HepG2 (cell line): ENCODE measurements at regions not wholly inside any gene's neighbourhood (a gene's known extent, or its start where the extent isn't known, plus 50 kb on each side); places are given as distances from the start of the nearest gene placed in this dataset.

ENCODE experiments used
- ATF7 ChIP-seq, 2 experiments: fragments of 450-650 bp in 1 of 2; sonication (generic) in 1 of 2; formaldehyde crosslinking in 1 of 2; IDR thresholded peaks; 2 replicates each; pipeline versions ENCODE4 v1.4.0 to v1.6.1; 2016 to 2020; ENCODE audit warnings: antibody characterized with exemption in 1 of 2, mild to moderate bottlenecking in 1 of 2, missing genetic modification reagents in 1 of 2
- EHMT2 ChIP-seq: fragments of 200-600 bp; sonication (generic); IDR thresholded peaks from 2 replicates; pipeline ENCODE4 v1.7.0; 2017; ENCODE audit warnings: antibody characterized with exemption, low read depth, low read length, borderline replicate concordance
- FOSL1 ChIP-seq: sonication (generic); formaldehyde crosslinking; IDR thresholded peaks from 2 replicates; pipeline ENCODE4 v1.9.0; 2021; ENCODE audit warnings: missing genetic modification reagents, borderline replicate concordance
- FOXK2 ChIP-seq: fragments of 450-650 bp; IDR thresholded peaks from 2 replicates; pipeline ENCODE4 v1.6.1; 2016
- HDAC2 ChIP-seq: sonication (generic); formaldehyde crosslinking; IDR thresholded peaks from 2 replicates; pipeline ENCODE4 v1.4.0; 2020; ENCODE audit warnings: missing genetic modification reagents
- KDM1A ChIP-seq: IDR thresholded peaks from 2 replicates; pipeline ENCODE4 v1.6.1; 2016; ENCODE audit warnings: missing compliant biosample characterization
- ZNF784 ChIP-seq: sonication (generic); formaldehyde crosslinking; IDR thresholded peaks from 2 replicates; pipeline ENCODE4 v1.5.1; 2020; ENCODE audit warnings: missing genetic modification reagents, mild to moderate bottlenecking, borderline replicate concordance
- TF ChIP-seq, protein P1 (sequence below), 2 experiments: sonication (generic) in 1 of 2; formaldehyde crosslinking in 1 of 2; IDR thresholded peaks; 2 replicates each; pipeline versions ENCODE4 v1.5.1 to v1.6.1; 2011 to 2020; ENCODE audit warnings: borderline replicate concordance in 1 of 2, low read depth in 1 of 2, low read length in 1 of 2, mild to moderate bottlenecking in 1 of 2, missing genetic modification reagents in 1 of 2, moderate library complexity in 1 of 2

GRCh38 chr5:89435347-89435746, 552.4 kb upstream of the MEF2C start:
- no peak for TF ChIP-seq ZNF784
- no peak for TF ChIP-seq EHMT2
- TF ChIP-seq FOXK2, result no peak
- no peak for TF ChIP-seq FOSL1 (CRISPR knock-in tag)
- no peak for TF ChIP-seq KDM1A (CRISPR knock-in tag)
- no peak for TF ChIP-seq HDAC2 (CRISPR knock-in tag)
- TF ChIP-seq, protein P1, sequence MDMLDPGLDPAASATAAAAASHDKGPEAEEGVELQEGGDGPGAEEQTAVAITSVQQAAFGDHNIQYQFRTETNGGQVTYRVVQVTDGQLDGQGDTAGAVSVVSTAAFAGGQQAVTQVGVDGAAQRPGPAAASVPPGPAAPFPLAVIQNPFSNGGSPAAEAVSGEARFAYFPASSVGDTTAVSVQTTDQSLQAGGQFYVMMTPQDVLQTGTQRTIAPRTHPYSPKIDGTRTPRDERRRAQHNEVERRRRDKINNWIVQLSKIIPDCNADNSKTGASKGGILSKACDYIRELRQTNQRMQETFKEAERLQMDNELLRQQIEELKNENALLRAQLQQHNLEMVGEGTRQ (IDR thresholded peaks at IDR 0.05; ENCODE audit: low read depth, low read length), result no peak
- TF ChIP-seq, protein P1 (CRISPR knock-in tag; IDR thresholded peaks at IDR 0.05; ENCODE audit: borderline replicate concordance), result no peak
- TF ChIP-seq ATF7 (IDR thresholded peaks at IDR 0.05), result no peak
- no peak for TF ChIP-seq ATF7 (CRISPR knock-in tag; IDR thresholded peaks at IDR 0.05)
